H9 (cell line): ENCODE measurements at regions not wholly inside any gene's neighbourhood (a gene's known extent, or its start where the extent isn't known, plus 50 kb on each side); places are given as distances from the start of the nearest gene placed in this dataset.

Experiments used
- DNase-seq: peaks from one replicate; pipeline ENCODE4 v3.0.0-alpha.2; 2017
- H2AFZ ChIP-seq: one replicate; pipeline ENCODE4 v1.6.1; 2013; ENCODE audit warnings: mild to moderate bottlenecking, low read length, control low read depth, moderate library complexity
- H2AK5ac ChIP-seq: 2 replicates; pipeline ENCODE4 v1.6.1; 2013; ENCODE audit warnings: low read length, control low read depth, mixed read lengths; ENCODE audit not compliant: insufficient read length
- H2BK120ac ChIP-seq: one replicate; pipeline ENCODE4 v1.6.1; 2013; ENCODE audit warnings: low read depth, mild to moderate bottlenecking, low read length, control low read depth, inconsistent platforms; ENCODE audit not compliant: poor library complexity, severe bottlenecking
- H2BK12ac ChIP-seq: 2 replicates; pipeline ENCODE4 v1.6.1; 2013; ENCODE audit warnings: low read length, control low read depth, mixed read lengths, low read depth; ENCODE audit not compliant: insufficient read length
- H2BK15ac ChIP-seq: 2 replicates; pipeline ENCODE4 v1.6.1; 2013; ENCODE audit warnings: low read depth, low read length, control low read depth
- H2BK20ac ChIP-seq: one replicate; pipeline ENCODE4 v1.6.1; 2013; ENCODE audit warnings: low read depth, mild to moderate bottlenecking, low read length, control low read depth, inconsistent platforms; ENCODE audit not compliant: poor library complexity, severe bottlenecking
- H2BK5ac ChIP-seq: 2 replicates; pipeline ENCODE4 v1.6.1; 2013; ENCODE audit warnings: low read length, control low read depth, mixed read lengths; ENCODE audit not compliant: insufficient read length
- H3K14ac ChIP-seq: 2 replicates; pipeline ENCODE4 v1.6.1; 2013; ENCODE audit warnings: low read length, control low read depth; ENCODE audit not compliant: insufficient read depth
- H3K18ac ChIP-seq: 2 replicates; pipeline ENCODE4 v1.6.1; 2013; ENCODE audit warnings: low read depth, mild to moderate bottlenecking, mixed read lengths, low read length, control low read depth; ENCODE audit not compliant: insufficient read length
- H3K23ac ChIP-seq: 2 replicates; pipeline ENCODE4 v1.6.1; 2013; ENCODE audit warnings: low read length, control low read depth, mixed read lengths, low read depth; ENCODE audit not compliant: insufficient read length
- H3K23me2 ChIP-seq: 2 replicates; pipeline ENCODE4 v1.6.1; 2013; ENCODE audit warnings: low read depth, mild to moderate bottlenecking, mixed read lengths, low read length, control low read depth; ENCODE audit not compliant: insufficient read length, poor library complexity, severe bottlenecking
- H3K27ac ChIP-seq: 2 replicates; pipeline ENCODE4 v1.5.1; 2013; ENCODE audit warnings: low read length, control low read depth, mixed read lengths, low read depth; ENCODE audit not compliant: insufficient read length
- H3K27me3 ChIP-seq: 2 replicates; pipeline ENCODE4 v1.6.1; 2013; ENCODE audit warnings: low read length, control low read depth, inconsistent platforms; ENCODE audit not compliant: insufficient read depth
- H3K4ac ChIP-seq: 2 replicates; pipeline ENCODE4 v1.6.1; 2013; ENCODE audit warnings: low read depth, mild to moderate bottlenecking, control low read depth, inconsistent platforms, low read length, moderate library complexity
- H3K4me1 ChIP-seq: 2 replicates; pipeline ENCODE4 v1.6.1; 2013; ENCODE audit warnings: low read length, control low read depth, inconsistent platforms; ENCODE audit not compliant: insufficient read depth
- H3K4me2 ChIP-seq: 2 replicates; pipeline ENCODE4 v1.6.1; 2013; ENCODE audit warnings: low read length, control low read depth, mixed read lengths; ENCODE audit not compliant: insufficient read length, insufficient read depth
- H3K56ac ChIP-seq: 2 replicates; pipeline ENCODE4 v1.6.1; 2013; ENCODE audit warnings: low read depth, mild to moderate bottlenecking, mixed read lengths, low read length, control low read depth; ENCODE audit not compliant: insufficient read length
- H3K79me1 ChIP-seq: 2 replicates; pipeline ENCODE4 v1.6.1; 2013; ENCODE audit warnings: low read depth, mild to moderate bottlenecking, moderate library complexity, low read length, control low read depth, inconsistent platforms; ENCODE audit not compliant: insufficient read depth, poor library complexity, severe bottlenecking
- H3K79me2 ChIP-seq: 2 replicates; pipeline ENCODE4 v1.6.1; 2013; ENCODE audit warnings: low read length, control low read depth, inconsistent platforms; ENCODE audit not compliant: insufficient read depth
- H3K9ac ChIP-seq: 2 replicates; pipeline ENCODE4 v1.6.1; 2013; ENCODE audit warnings: low read length, control low read depth, mixed read lengths; ENCODE audit not compliant: insufficient read length; ENCODE audit errors: extremely low read depth
- H3K9me3 ChIP-seq: one replicate; pipeline ENCODE4 v1.6.1; 2013; ENCODE audit warnings: low read depth, low read length, inconsistent platforms; ENCODE audit not compliant: control insufficient read depth
- H3T11ph ChIP-seq: one replicate; pipeline ENCODE4 v1.6.1; 2013; ENCODE audit warnings: mild to moderate bottlenecking, low read length, control low read depth, inconsistent platforms
- H4K20me1 ChIP-seq: one replicate; pipeline ENCODE4 v1.6.1; 2013; ENCODE audit not compliant: control insufficient read depth, insufficient read length, insufficient read depth
- H4K5ac ChIP-seq: 2 replicates; pipeline ENCODE4 v1.6.1; 2013; ENCODE audit warnings: low read depth, mild to moderate bottlenecking, mixed read lengths, low read length, control low read depth; ENCODE audit not compliant: insufficient read length
- H4K8ac ChIP-seq: replicated peaks from 2 replicates; pipeline ENCODE4 v1.6.1; 2013; ENCODE audit warnings: low read length, control low read depth, mixed read lengths, low read depth; ENCODE audit not compliant: insufficient read length
- H4K91ac ChIP-seq: 2 replicates; pipeline ENCODE4 v1.6.1; 2013; ENCODE audit warnings: low read depth, mild to moderate bottlenecking, moderate library complexity, mixed read lengths, low read length, control low read depth; ENCODE audit not compliant: insufficient read length
- H3K27ac Mint-ChIP-seq, 3 experiments: 2 replicates in 2 of 3; 3 replicates in 1 of 3; pipeline ENCODE4 v1.8.0; 2020 to 2021; ENCODE audit warnings: mixed read lengths in 3 of 3, mild to moderate bottlenecking in 1 of 3, moderate library complexity in 1 of 3
- H3K27me3 Mint-ChIP-seq: 2 replicates; pipeline ENCODE4 v1.8.0; 2021; ENCODE audit warnings: low read depth, mild to moderate bottlenecking, moderate library complexity, mixed read lengths
- H3K36me3 Mint-ChIP-seq, 3 experiments: 2 replicates in 2 of 3; 3 replicates in 1 of 3; pipeline ENCODE4 v1.8.0; 2020 to 2021; ENCODE audit warnings: low read depth in 3 of 3, mixed read lengths in 3 of 3; ENCODE audit not compliant: insufficient read depth in 1 of 3
- H3K4me1 Mint-ChIP-seq, 2 experiments: 2 replicates each; pipeline ENCODE4 v1.8.0; 2020; ENCODE audit warnings: mixed read lengths in 2 of 2
- H3K4me3 Mint-ChIP-seq, 2 experiments: 2 replicates in 1 of 2; 3 replicates in 1 of 2; pipeline ENCODE4 v1.8.0; 2020 to 2021; ENCODE audit warnings: mild to moderate bottlenecking in 2 of 2, mixed read lengths in 2 of 2, moderate library complexity in 1 of 2
- H3K9me3 Mint-ChIP-seq, 2 experiments: 2 replicates in 1 of 2; 3 replicates in 1 of 2; pipeline ENCODE4 v1.8.0; 2020; ENCODE audit warnings: mild to moderate bottlenecking in 2 of 2, mixed read lengths in 2 of 2, moderate library complexity in 1 of 2
- WGBS: extraction: QIAGEN DNeasy Blood & Tissue Kit; methylation state at CpG from one replicate; pipeline ENCODE4 v1.1.7; 2013; ENCODE audit warnings: missing lambda C conversion rate, low lambda C conversion rate, mixed read lengths; ENCODE audit not compliant: insufficient read length; ENCODE audit errors: extremely low coverage; 5-methylcytosine and 5-hydroxymethylcytosine counted together
- TF ChIP-seq, protein P1 (sequence below): fragments of 200-600 bp; sonication (generic); conservative IDR thresholded peaks from 3 replicates; pipeline ENCODE4 v1.8.0; 2021; ENCODE audit warnings: antibody characterized with exemption, mild to moderate bottlenecking

DNA sequence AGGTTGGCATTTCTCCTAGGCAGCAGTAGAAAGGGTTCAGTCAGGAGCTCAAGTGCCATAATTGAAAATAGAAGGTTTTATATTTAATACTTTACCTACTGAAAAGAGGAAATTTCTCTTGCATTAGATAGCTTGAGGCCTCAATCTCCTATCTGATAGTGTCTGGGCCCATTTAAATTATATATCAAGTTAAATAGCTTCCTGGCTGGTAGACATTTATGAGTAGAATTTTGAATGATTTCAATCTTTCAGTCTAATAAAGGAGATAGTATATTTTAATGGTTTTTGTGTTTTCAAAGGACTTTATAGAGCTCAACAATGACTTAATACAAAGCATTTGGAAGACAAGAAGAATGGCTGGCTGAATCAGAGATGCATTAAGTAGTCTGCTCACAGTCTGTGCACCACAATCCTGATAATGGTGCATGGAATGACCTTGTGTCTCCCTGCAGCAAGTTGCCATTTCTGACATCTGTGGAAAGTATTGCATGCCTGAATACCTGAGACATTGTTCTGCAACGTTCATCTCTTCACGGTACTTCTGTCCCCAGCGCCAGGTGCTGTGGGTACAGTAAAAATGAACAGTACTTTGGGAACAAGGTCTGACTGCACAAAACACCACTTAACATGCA, 974.1 kb downstream of the TMTC2 start:
- no peak overlapping the region for H2BK12ac ChIP-seq
- H2BK5ac ChIP-seq: no peak overlapping the region
- no peak overlapping the region for H4K91ac ChIP-seq
- Mint-ChIP-seq H3K9me3 (no peaks in the 10 kb centered on the region), H3K27ac (no peak overlapping the region), H3K27me3 (no peaks in the 10 kb centered on the region), H3K4me3 (no peak overlapping the region), H3K36me3 (no peaks in the 10 kb centered on the region), H3K4me1 (no peaks in the 10 kb centered on the region)
- H3K79me1 ChIP-seq: no peaks in the 10 kb centered on the region
- WGBS: no CpG with 5 or more reads among the region's 3 CpGs
- H3K4me1 ChIP-seq: no peaks in the 10 kb centered on the region
- H3K27ac ChIP-seq: no peak overlapping the region
- no peak overlapping the region for H3K18ac ChIP-seq
- no peak overlapping the region for H2AK5ac ChIP-seq
- no peak overlapping the region for H2BK120ac ChIP-seq
- no peak overlapping the region for H3K23ac ChIP-seq
- H3K14ac ChIP-seq: no peak overlapping the region
- H3K27me3 ChIP-seq: no peaks in the 10 kb centered on the region; the same call in 1 of the 2 replicates
- no peak overlapping the region for H3K9ac ChIP-seq
- H2AFZ ChIP-seq: no peak overlapping the region
- no peak overlapping the region for H4K8ac ChIP-seq
- H4K20me1 ChIP-seq: no peaks in the 10 kb centered on the region
- H2BK20ac ChIP-seq: no peak overlapping the region
- no peak overlapping the region for H3K4me2 ChIP-seq
- H3K23me2 ChIP-seq: no peaks in the 10 kb centered on the region
- no peak overlapping the region for H4K5ac ChIP-seq
- H3K4ac ChIP-seq: no peak overlapping the region
- no peaks in the 10 kb centered on the region; the same call in 1 of the 2 replicates for H3K79me2 ChIP-seq
- H3K9me3 ChIP-seq: no peaks in the 10 kb centered on the region
- TF ChIP-seq, protein P1, sequence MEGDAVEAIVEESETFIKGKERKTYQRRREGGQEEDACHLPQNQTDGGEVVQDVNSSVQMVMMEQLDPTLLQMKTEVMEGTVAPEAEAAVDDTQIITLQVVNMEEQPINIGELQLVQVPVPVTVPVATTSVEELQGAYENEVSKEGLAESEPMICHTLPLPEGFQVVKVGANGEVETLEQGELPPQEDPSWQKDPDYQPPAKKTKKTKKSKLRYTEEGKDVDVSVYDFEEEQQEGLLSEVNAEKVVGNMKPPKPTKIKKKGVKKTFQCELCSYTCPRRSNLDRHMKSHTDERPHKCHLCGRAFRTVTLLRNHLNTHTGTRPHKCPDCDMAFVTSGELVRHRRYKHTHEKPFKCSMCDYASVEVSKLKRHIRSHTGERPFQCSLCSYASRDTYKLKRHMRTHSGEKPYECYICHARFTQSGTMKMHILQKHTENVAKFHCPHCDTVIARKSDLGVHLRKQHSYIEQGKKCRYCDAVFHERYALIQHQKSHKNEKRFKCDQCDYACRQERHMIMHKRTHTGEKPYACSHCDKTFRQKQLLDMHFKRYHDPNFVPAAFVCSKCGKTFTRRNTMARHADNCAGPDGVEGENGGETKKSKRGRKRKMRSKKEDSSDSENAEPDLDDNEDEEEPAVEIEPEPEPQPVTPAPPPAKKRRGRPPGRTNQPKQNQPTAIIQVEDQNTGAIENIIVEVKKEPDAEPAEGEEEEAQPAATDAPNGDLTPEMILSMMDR: no peak
- H2BK15ac ChIP-seq: no peak overlapping the region
- H3T11ph ChIP-seq: no peak overlapping the region
- no peak for DNase-seq
- no peak overlapping the region for H3K56ac ChIP-seq
